GM12878 (cell line): ENCODE measurements at regions not wholly inside any gene's neighbourhood (a gene's known extent, or its start where the extent isn't known, plus 50 kb on each side); places are given as distances from the start of the nearest gene placed in this dataset.

Experiments used
- ATAC-seq: fragments of 200-7000 bp; cut with Tn5 transposase; 3 replicates; pipeline ENCODE4 v1.9.1; 2020; ENCODE audit warnings: mild to moderate bottlenecking, moderate library complexity
- BruUV-seq: library from RNA; stranded (reverse); fragments of 400-500 nt; replicated peaks from 2 replicates; lab custom pipeline; 2021; lab: Mats Ljungman, UMichigan
- CTCF ChIA-PET: fragments of 300-600 bp; sonication (Branson Sonifier 250); formaldehyde crosslinking; extraction: SDS; loops from one replicate; lab custom pipeline; 2021; ENCODE audit warnings: inconsistent platforms; lab: Yijun Ruan, JAX
- POLR2A ChIA-PET: fragments of 350-600 bp; formaldehyde crosslinking; extraction: SDS; loops from one replicate; lab custom pipeline; 2021; ENCODE audit warnings: inconsistent platforms; lab: Charles Lee
- RAD21 ChIA-PET: fragments of 300-600 bp; sonication (Branson Sonifier 250); formaldehyde crosslinking; loops from one replicate; lab custom pipeline; 2023; ENCODE audit warnings: antibody characterized with exemption; ENCODE audit not compliant: unreplicated experiment; lab: Charles Lee
- SMC1A ChIA-PET: fragments of 300-600 bp; sonication (Branson Sonifier 250); formaldehyde crosslinking; loops from one replicate; lab custom pipeline; 2023; ENCODE audit not compliant: unreplicated experiment, uncharacterized antibody; lab: Charles Lee
- DNase-seq: peaks from one replicate; pipeline ENCODE4 v3.0.0-alpha.2; 2011; ENCODE audit warnings: low read depth, low spot score
- FAIRE-seq: peaks from 3 replicates; lab custom pipeline; 2011; peaks lifted over from hg19 to GRCh38; lab: Jason Lieb, UNC
- H2AFZ ChIP-seq: 2 replicates; pipeline ENCODE4 v1.6.0; 2011; ENCODE audit warnings: low read depth, low read length, control low read depth; ENCODE audit not compliant: control insufficient read depth
- H3K27ac ChIP-seq: 2 replicates; pipeline ENCODE4 v1.5.1; 2011; ENCODE audit warnings: control low read depth; ENCODE audit not compliant: control insufficient read depth, insufficient read depth
- H3K27me3 ChIP-seq, 2 experiments: replicated peaks in 1 of 2; 2 replicates each; pipeline versions ENCODE4 v1.6.0 to v1.6.1; 2011; ENCODE audit warnings: low read length in 1 of 2; ENCODE audit not compliant: control insufficient read depth in 2 of 2, insufficient read depth in 2 of 2
- H3K36me3 ChIP-seq, 2 experiments: 2 replicates each; pipeline ENCODE4 v1.5.1; 2011; ENCODE audit warnings: low read length in 1 of 2; ENCODE audit not compliant: control insufficient read depth in 2 of 2, insufficient read depth in 2 of 2
- H3K4me1 ChIP-seq: 2 replicates; pipeline ENCODE4 v1.6.1; 2011; ENCODE audit warnings: mild to moderate bottlenecking, low read length, moderate library complexity, mixed read lengths; ENCODE audit not compliant: control insufficient read depth, insufficient read depth
- H3K4me2 ChIP-seq: 2 replicates; pipeline ENCODE4 v1.6.0; 2011; ENCODE audit warnings: control low read depth; ENCODE audit not compliant: control insufficient read depth, insufficient read depth
- H3K4me3 ChIP-seq: fragments of 200-600 bp; sonication (generic); 2 replicates; pipeline ENCODE4 v1.5.1; 2016
- H3K79me2 ChIP-seq: 2 replicates; pipeline ENCODE4 v1.6.0; 2011; ENCODE audit warnings: low read length; ENCODE audit not compliant: control insufficient read depth, insufficient read depth
- H3K9ac ChIP-seq: 2 replicates; pipeline ENCODE4 v1.8.0; 2011; ENCODE audit warnings: low read length, control low read depth, mixed read lengths; ENCODE audit not compliant: control insufficient read depth, insufficient read depth
- H3K9me3 ChIP-seq: replicated peaks from 3 replicates; pipeline ENCODE4 v1.5.1; 2011; ENCODE audit warnings: mild to moderate bottlenecking, low read length; ENCODE audit not compliant: control insufficient read depth, insufficient read depth
- H4K20me1 ChIP-seq: 2 replicates; pipeline ENCODE4 v1.6.0; 2011; ENCODE audit not compliant: control insufficient read depth, insufficient read depth
- BCL3 ChIP-seq: IDR thresholded peaks from 2 replicates; pipeline ENCODE4 v1.6.1; 2011; ENCODE audit warnings: borderline replicate concordance, low read depth, mild to moderate bottlenecking, moderate library complexity, low read length; ENCODE audit not compliant: insufficient read depth, poor library complexity, severe bottlenecking
- CBX3 ChIP-seq: fragments of 200-600 bp; sonication (generic); IDR thresholded peaks from 2 replicates; pipeline ENCODE4 v1.6.1; 2016; ENCODE audit warnings: low read depth, borderline replicate concordance
- CUX1 ChIP-seq: IDR thresholded peaks from 2 replicates; pipeline ENCODE4 v1.6.1; 2012; ENCODE audit warnings: improper control_type of control experiment, low read depth, low read length; ENCODE audit not compliant: insufficient replicate concordance
- ELK1 ChIP-seq: IDR thresholded peaks from 2 replicates; pipeline ENCODE4 v1.6.1; 2012; ENCODE audit warnings: low read depth, low read length, improper control_type of control experiment
- ETV6 ChIP-seq, 2 experiments: fragments of 450-650 bp in 1 of 2; IDR thresholded peaks in 1 of 2; conservative IDR thresholded peaks in 1 of 2; 2 replicates each; pipeline ENCODE4 v1.6.1; 2014; ENCODE audit warnings: antibody characterized with exemption in 1 of 2, borderline replicate concordance in 1 of 2, low read depth in 1 of 2, mild to moderate bottlenecking in 1 of 2, moderate library complexity in 1 of 2
- MLLT1 ChIP-seq: fragments of 450-650 bp; IDR thresholded peaks from 2 replicates; pipeline ENCODE4 v1.6.1; 2016; ENCODE audit warnings: mild to moderate bottlenecking
- MXI1 ChIP-seq: fragments of 150-350 bp; IDR thresholded peaks from 2 replicates; pipeline ENCODE4 v1.6.1; 2011; ENCODE audit warnings: low read depth, mild to moderate bottlenecking, inconsistent platforms, low read length, improper control_type of control experiment
- NR2C2 ChIP-seq: IDR thresholded peaks from 2 replicates; pipeline ENCODE4 v1.6.1; 2011; ENCODE audit warnings: borderline replicate concordance, low read depth; ENCODE audit not compliant: control insufficient read depth, insufficient read length
- USF2 ChIP-seq: IDR thresholded peaks from 2 replicates; pipeline ENCODE4 v1.6.1; 2011; ENCODE audit warnings: low read depth, low read length, improper control_type of control experiment, borderline replicate concordance
- ZSCAN29 ChIP-seq: fragments of 450-650 bp; IDR thresholded peaks from 2 replicates; pipeline ENCODE4 v1.6.1; 2017; ENCODE audit warnings: mild to moderate bottlenecking, moderate library complexity
- WGBS: methylation state at CpG from one replicate; pipeline ENCODE4 v1.1.6; 2016; ENCODE audit warnings: low lambda C conversion rate; ENCODE audit not compliant: insufficient replicate concordance, insufficient coverage; ENCODE audit errors: missing lambda C conversion rate; 5-methylcytosine and 5-hydroxymethylcytosine counted together
- in situ Hi-C: fragments of 300-500 bp; cut with MboI; formaldehyde crosslinking; loops from 9 replicates; pipeline ENCODE4 v1.14.3; 2018; ENCODE audit warnings: mixed read lengths
- intact Hi-C: fragments of 100-400 bp; cut with micrococcal nuclease; formaldehyde crosslinking; loops from one replicate; pipeline ENCODE4 v1.14.2; 2022; ENCODE audit not compliant: unreplicated experiment

GRCh38 chr3:70766301-70766700 is 453.9 kb upstream of the MDFIC2 start (continued):
- no peak for TF ChIP-seq ZSCAN29
- TF ChIP-seq MXI1: no peak
- TF ChIP-seq CBX3: no peak
- no peak for TF ChIP-seq NR2C2

- Histone ChIP-seq H3K9me3 (no peaks in the 10 kb centered on the region), H3K36me3 (no peaks in the 10 kb centered on the region), H3K4me2 (no peak overlapping the region), H3K27me3 (no peaks in the 10 kb centered on the region), H3K79me2 (no peaks in the 10 kb centered on the region), H2AFZ (no peak overlapping the region), H3K9ac (no peak overlapping the region), H4K20me1 (no peaks in the 10 kb centered on the region), H3K27ac (no peak overlapping the region), H3K4me3 (no peak overlapping the region), H3K4me1 (no peaks in the 10 kb centered on the region)
- BruUV-seq: no TSS peak
- intact Hi-C loops: no loop called here
- ChIA-PET CTCF (no interaction called here), POLR2A (no interaction called here), SMC1A (no interaction called here), RAD21 (no interaction called here)
- 33% methylated on average over 2 of the region's 2 CpGs for WGBS
- no peak for DNase-seq
- FAIRE-seq: no peak
- ATAC-seq: no peak
- in situ Hi-C loops: no loop called here
- no peak for TF ChIP-seq USF2
- no peak for TF ChIP-seq ETV6 (conservative IDR thresholded peaks at IDR 0.05 in 1 of 2, IDR thresholded peaks at IDR 0.05 in 1 of 2; ENCODE audit: borderline replicate concordance in 1 of 2, low read depth in 1 of 2)
- no peak for TF ChIP-seq ELK1
- no peak for TF ChIP-seq CUX1
- no peak for TF ChIP-seq MLLT1
- TF ChIP-seq BCL3: no peak
Observed at GRCh38 chr3:70763894-70764293, 451.5 kb upstream of the MDFIC2 start.
